CD4-positive, alpha-beta T cell treated with Interleukin-6 for 4 hours (primary cell): ENCODE measurements at regions not wholly inside any gene's neighbourhood (a gene's known extent, or its start where the extent isn't known, plus 50 kb on each side); places are given as distances from the start of the nearest gene placed in this dataset.

Experiments used
- DNase-seq: peaks from one replicate; pipeline ENCODE4 v3.0.0-alpha.2; 2020; ENCODE audit warnings: mixed read lengths

GRCh38 chrX:39875834-39876628 lies 221.7 kb downstream of the BCOR start:
- DNase-seq: no peak

GRCh38 chrX:39877905-39878304 lies 219.9 kb downstream of the BCOR start:
- DNase-seq: peak; percentile 43

- DNase-seq: peak; percentile 19
Measured at GRCh38 chrX:39883666-39884065, 214.1 kb downstream of the BCOR start.

GRCh38 chrX:39886282-39886681 lies 211.5 kb downstream of the BCOR start:
- no peak for DNase-seq

GRCh38 chrX:39888730-39889129 lies 209.0 kb downstream of the BCOR start:
- no peak for DNase-seq

GRCh38 chrX:39889704-39890103 lies 208.1 kb downstream of the BCOR start:
- DNase-seq: no peak

GRCh38 chrX:39890807-39891206 lies 207.0 kb downstream of the BCOR start:
- DNase-seq: no peak

- peak; percentile 34 for DNase-seq
Measured at GRCh38 chrX:39891781-39892180, 206.0 kb downstream of the BCOR start.

- DNase-seq: no peak
Measured at GRCh38 chrX:39893417-39894338, 204.1 kb downstream of the BCOR start.

GRCh38 chrX:39894683-39895082 lies 203.1 kb downstream of the BCOR start:
- DNase-seq: no peak

- no peak for DNase-seq
Measured at GRCh38 chrX:39895218-39896110, 202.3 kb downstream of the BCOR start.

GRCh38 chrX:39896951-39897740 lies 200.6 kb downstream of the BCOR start:
- no peak for DNase-seq

- DNase-seq: no peak
Measured at GRCh38 chrX:39897741-39898097, 200.0 kb downstream of the BCOR start.

- DNase-seq: no peak
Measured at GRCh38 chrX:39898147-39898546, 199.6 kb downstream of the BCOR start.

- no peak for DNase-seq
Measured at GRCh38 chrX:39899059-39899458, 198.7 kb downstream of the BCOR start.

GRCh38 chrX:39899856-39900776 lies 197.6 kb downstream of the BCOR start:
- no peak for DNase-seq

- no peak for DNase-seq
Measured at GRCh38 chrX:39900777-39901170, 197.0 kb downstream of the BCOR start.

- no peak for DNase-seq
Measured at GRCh38 chrX:39903343-39903742, 194.4 kb downstream of the BCOR start.

- no peak for DNase-seq
Measured at GRCh38 chrX:39903937-39904336, 193.8 kb downstream of the BCOR start.

- DNase-seq: no peak
Measured at GRCh38 chrX:39904816-39905537, 192.8 kb downstream of the BCOR start.
